Lower lobe of right lung (tissue), 2 donors: ENCODE measurements at regions not wholly inside any gene's neighbourhood (a gene's known extent, or its start where the extent isn't known, plus 50 kb on each side); places are given as distances from the start of the nearest gene placed in this dataset.

Source experiments
- ATAC-seq, 2 donors: fragments of 200-7000 bp; cut with Tn5 transposase; one replicate each; pipeline ENCODE4 v1.9.1; 2020 to 2022; ENCODE audit warnings: mild to moderate bottlenecking in 2 of 2, moderate library complexity in 2 of 2
- DNase-seq: peaks from one replicate; pipeline ENCODE4 v3.0.0-alpha.2; 2020
- H3K27ac ChIP-seq: fragments of 200-600 bp; one replicate; pipeline ENCODE4 v1.8.0; 2022
- H3K27me3 ChIP-seq: fragments of 200-600 bp; one replicate; pipeline ENCODE4 v1.8.0; 2022; ENCODE audit warnings: low read depth
- H3K36me3 ChIP-seq: fragments of 200-600 bp; one replicate; pipeline ENCODE4 v1.8.0; 2022; ENCODE audit warnings: mild to moderate bottlenecking
- H3K4me1 ChIP-seq: fragments of 200-600 bp; one replicate; pipeline ENCODE4 v1.8.0; 2022
- H3K4me3 ChIP-seq: fragments of 200-600 bp; one replicate; pipeline ENCODE4 v1.8.0; 2022; ENCODE audit warnings: mild to moderate bottlenecking
- H3K9me3 ChIP-seq: fragments of 200-600 bp; one replicate; pipeline ENCODE4 v1.8.0; 2022
- intact Hi-C: fragments of 100-400 bp; cut with DNase I; formaldehyde crosslinking; loops from one replicate; pipeline ENCODE4 v1.11.0; 2022
- TF ChIP-seq, protein P1 (sequence below): fragments of 200-600 bp; IDR thresholded peaks from one replicate; pipeline ENCODE4 v1.8.0; 2022; ENCODE audit warnings: antibody characterized with exemption, mild to moderate bottlenecking
- donor health status: DM: no; HTN: yes; CAD: no; lungs with severe emphysema.

DNA sequence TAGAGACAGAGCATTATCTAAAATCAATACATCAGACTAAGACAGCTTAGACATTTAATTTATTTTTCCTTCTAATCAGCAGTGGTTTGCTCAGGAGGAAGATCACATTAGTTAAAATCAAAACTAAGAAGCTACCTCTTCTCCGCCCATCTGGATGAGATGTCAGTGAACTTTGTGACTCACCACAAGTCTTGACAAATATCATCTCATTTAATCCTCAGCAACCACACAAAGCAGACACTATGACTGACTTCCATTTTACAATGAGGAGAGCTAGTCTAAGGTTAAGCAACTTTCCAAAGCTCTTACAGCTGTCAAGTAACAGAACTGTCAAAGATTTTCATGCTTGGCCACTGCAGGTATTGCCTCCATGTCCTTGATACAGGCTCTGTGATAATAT lies 289.5 kb downstream of the DEPDC1B start:
- no peak overlapping the region for H3K4me3 ChIP-seq
- H3K4me1 ChIP-seq = no peaks in the 10 kb centered on the region
- intact Hi-C loops = no loop called here
- no peak overlapping the region for H3K27ac ChIP-seq
- DNase-seq (no peak), ATAC-seq (no peak)
- no peaks in the 10 kb centered on the region for H3K36me3 ChIP-seq
- TF ChIP-seq, protein P1, sequence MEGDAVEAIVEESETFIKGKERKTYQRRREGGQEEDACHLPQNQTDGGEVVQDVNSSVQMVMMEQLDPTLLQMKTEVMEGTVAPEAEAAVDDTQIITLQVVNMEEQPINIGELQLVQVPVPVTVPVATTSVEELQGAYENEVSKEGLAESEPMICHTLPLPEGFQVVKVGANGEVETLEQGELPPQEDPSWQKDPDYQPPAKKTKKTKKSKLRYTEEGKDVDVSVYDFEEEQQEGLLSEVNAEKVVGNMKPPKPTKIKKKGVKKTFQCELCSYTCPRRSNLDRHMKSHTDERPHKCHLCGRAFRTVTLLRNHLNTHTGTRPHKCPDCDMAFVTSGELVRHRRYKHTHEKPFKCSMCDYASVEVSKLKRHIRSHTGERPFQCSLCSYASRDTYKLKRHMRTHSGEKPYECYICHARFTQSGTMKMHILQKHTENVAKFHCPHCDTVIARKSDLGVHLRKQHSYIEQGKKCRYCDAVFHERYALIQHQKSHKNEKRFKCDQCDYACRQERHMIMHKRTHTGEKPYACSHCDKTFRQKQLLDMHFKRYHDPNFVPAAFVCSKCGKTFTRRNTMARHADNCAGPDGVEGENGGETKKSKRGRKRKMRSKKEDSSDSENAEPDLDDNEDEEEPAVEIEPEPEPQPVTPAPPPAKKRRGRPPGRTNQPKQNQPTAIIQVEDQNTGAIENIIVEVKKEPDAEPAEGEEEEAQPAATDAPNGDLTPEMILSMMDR = no peak
- no peaks in the 10 kb centered on the region for H3K27me3 ChIP-seq
- no peaks in the 10 kb centered on the region for H3K9me3 ChIP-seq

DNA sequence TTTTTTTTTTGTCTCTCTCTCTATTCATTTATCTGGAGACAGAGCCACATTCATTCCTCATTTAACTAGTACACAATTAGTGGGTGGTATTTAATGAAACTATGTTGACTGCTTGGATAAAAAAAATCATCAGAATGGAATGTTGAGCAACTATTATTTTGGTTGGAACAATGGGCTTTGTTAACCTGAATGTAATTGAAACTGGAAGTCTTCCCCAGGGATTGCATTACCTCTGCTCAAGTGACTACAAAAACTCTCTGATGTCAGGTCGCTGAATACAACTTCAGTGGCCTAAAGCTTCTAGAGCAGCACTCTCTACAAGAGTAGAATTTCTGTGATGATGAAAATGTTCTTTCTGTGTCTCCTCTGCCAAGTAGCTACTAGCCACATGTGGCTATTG lies 295.8 kb downstream of the DEPDC1B start:
- Histone ChIP-seq H3K4me1 (no peaks in the 10 kb centered on the region), H3K4me3 (no peak overlapping the region), H3K36me3 (no peaks in the 10 kb centered on the region), H3K27me3 (no peaks in the 10 kb centered on the region), H3K9me3 (no peaks in the 10 kb centered on the region), H3K27ac (no peak overlapping the region)
- intact Hi-C loops = no loop called here
- DNase-seq (no peak), ATAC-seq (no peak)
- TF ChIP-seq, protein P1 = no peak

DNA sequence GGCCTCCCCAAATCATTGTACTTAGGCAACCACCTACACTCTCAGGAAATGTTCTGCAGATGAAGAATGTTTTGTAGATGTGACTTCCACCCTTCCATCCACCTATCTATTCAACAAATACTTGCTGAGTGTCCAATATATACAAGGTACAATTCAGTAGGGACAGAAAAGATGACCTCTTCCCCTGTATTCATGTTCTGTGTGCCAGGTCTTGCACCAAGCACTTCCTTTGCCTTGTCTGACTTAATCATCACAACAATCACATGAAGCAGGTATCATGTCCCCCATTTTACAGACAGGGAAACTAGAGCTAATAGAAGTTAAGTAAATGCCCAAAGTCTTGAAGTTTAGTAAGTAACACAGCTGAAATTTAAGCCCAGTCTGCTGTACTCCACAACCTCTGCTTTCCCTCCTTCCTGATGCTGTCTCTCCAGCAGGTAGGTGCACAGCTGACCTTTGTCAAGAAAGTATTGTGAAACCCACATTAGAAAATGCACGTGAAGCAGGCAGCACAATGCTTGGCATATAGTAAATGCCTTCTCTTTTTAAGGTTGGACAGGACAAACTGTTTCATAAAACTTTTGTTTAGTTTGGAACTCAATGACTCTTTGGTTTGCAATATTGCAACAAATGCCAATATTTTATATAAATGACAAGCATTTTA lies 296.5 kb downstream of the DEPDC1B start:
- Histone ChIP-seq H3K9me3 (no peaks in the 10 kb centered on the region), H3K27ac (no peak overlapping the region), H3K4me1 (no peaks in the 10 kb centered on the region), H3K36me3 (no peaks in the 10 kb centered on the region), H3K27me3 (no peaks in the 10 kb centered on the region), H3K4me3 (no peak overlapping the region)
- no peak for ATAC-seq
- TF ChIP-seq, protein P1 = no peak
- intact Hi-C loops = no loop called here
- DNase-seq = no peak

DNA sequence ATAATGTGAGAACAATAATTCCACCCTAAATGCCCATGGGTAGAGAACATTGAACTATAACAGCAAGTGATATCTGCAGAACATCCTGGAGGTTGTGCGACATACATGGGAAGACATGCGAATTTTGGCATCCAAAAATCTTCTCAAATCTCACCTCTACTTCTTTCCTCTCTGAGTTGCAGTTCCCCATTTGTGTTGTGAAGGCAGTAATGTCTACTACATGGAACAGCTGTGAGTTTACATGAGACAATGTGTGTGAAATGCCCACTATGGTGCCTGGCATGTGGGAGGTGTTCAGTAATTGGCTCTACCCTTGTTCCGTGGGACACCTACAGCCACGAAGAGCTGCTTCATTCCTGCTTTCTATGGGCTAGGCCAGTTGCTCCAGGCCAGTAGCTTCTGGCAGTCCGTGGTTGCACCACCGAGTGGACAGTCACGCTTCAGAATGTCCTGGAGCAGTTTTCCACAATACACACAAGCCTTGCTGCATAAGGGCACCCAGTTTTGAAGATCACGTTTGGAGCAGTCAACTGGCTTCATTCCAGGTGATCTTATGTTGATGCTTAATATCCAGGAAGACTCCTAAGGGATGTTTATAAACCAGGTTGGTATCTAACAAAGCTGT lies 297.7 kb downstream of the DEPDC1B start:
- TF ChIP-seq, protein P1 = no peak
- ATAC-seq = no peak
- H3K9me3 ChIP-seq = no peaks in the 10 kb centered on the region
- no peak for DNase-seq
- no peaks in the 10 kb centered on the region for H3K4me1 ChIP-seq
- no peak overlapping the region for H3K27ac ChIP-seq
- H3K4me3 ChIP-seq = no peak overlapping the region
- intact Hi-C loops = no loop called here
- no peaks in the 10 kb centered on the region for H3K27me3 ChIP-seq
- H3K36me3 ChIP-seq = no peaks in the 10 kb centered on the region

DNA sequence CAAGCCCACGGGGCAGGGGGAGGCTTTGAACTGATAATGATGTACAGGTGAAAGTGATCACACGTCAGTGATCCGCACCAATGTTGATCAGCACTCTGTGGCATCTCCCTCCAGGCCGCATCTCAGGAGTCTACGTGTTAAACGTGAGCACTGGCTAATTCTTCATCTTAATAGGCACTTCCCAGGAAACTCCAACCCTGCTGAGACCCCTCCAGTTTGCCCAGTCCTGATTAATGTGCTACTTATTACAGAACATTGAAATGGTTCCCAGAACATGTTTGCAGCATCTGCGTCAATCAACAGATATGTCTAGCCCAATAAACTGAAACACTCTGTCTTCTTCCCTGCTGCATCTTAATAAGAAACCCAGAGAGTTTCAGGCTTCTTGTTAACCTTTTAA lies 298.4 kb downstream of the DEPDC1B start:
- no peak overlapping the region for H3K4me3 ChIP-seq
- intact Hi-C loops = no loop called here
- no peak for ATAC-seq

More for the DNA sequence above, 298.4 kb downstream of the DEPDC1B start:
- no peak for DNase-seq
- H3K4me1 ChIP-seq = no peaks in the 10 kb centered on the region
- H3K27me3 ChIP-seq = no peaks in the 10 kb centered on the region
- TF ChIP-seq, protein P1 = no peak
- no peak overlapping the region for H3K27ac ChIP-seq
- H3K9me3 ChIP-seq = no peaks in the 10 kb centered on the region
- H3K36me3 ChIP-seq = no peaks in the 10 kb centered on the region
